UCSD-AML1 (cell line): ENCODE measurements at regions not wholly inside any gene's neighbourhood (a gene's known extent, or its start where the extent isn't known, plus 50 kb on each side); places are given as distances from the start of the nearest gene placed in this dataset.

Source experiments
- DNase-seq: peaks from one replicate; lab custom pipeline; 2025; ENCODE audit not compliant: unreplicated experiment; lab: John Stamatoyannopoulos, UW

DNA sequence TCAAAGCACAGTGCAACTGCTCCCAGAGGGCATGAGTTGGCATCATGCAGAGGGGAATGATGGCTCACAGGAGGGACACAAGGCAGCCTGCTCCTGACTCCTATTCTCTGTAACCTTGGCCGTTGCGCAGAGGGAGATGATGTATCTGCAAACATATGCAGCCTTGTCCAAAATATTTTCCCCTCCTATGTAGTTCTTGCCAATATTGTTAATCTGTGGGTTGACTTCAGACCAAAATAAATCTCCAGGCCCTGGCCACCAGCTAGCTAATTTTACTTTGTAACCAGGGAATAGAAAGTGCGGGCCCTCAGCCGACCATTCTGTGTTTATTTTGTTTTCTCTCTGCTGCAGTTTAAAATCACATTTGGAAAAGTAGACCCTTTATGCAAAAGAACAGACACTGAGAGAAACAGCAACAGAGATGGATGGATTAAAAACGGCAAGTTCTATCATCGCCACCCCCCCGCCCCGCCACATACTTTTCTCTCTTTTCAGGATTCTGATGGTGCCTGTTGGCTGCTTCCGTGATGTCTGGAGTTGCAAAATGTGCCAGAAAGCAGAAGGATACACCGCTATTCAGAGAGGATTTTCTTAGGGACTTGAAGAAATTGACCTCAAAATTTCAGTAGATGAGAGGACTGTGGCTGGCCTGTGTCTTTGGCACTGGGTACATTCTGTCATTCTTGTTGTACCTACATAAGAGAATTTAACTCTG lies 185.3 kb upstream of the BCOR start:
- DNase-seq, result no peak

DNA sequence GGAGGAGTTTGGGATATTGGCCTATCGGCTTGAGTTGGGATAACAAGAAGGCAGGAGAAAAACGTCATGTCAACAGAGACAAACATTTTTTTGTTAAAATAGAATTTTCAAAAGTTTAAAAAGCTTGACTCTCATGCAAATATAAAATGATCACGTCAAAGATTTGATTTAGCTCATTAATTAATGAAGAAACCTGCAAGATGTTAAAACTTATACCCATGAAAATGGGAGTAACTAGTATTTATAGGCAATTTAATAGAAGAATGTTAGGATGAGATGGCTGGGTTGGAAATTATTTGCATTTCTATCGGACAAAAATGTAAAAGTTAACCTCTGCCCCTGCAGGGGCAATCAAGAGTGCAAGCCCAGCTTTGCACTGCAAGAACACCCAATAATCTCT lies 184.6 kb upstream of the BCOR start:
- DNase-seq, result no peak

DNA sequence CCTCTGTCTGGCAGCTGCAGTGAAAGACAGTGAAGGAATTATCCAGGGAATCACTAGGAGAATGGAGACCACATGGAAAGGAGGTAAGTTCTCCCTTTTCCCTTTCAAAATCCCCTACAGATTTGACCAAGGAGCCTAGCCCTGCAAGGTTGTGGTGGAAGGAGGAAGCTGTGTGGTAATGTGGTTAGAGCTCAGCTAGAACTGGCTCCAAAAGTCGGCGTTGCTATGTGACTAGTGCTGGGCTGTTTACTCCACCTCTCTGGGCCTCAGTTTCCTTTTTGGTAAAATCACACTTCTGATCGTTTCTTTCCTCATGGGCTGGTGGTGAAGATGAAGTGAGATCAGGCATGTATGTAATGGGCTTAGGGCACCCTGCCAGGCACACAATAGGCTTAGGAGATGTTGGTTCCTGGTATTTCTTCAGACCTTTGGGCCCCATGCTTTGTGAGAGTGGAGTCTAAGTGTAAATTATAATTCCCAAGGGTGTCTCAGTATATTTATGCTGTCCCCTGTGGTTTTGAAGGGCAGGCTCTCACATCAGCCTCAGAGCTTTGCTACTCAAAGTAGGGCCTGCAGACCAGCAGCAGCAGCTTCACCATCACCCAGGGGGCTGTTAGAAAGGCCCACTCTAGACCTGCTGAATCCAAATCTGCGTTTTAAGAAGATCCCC lies 183.7 kb upstream of the BCOR start:
- DNase-seq, result no peak

DNA sequence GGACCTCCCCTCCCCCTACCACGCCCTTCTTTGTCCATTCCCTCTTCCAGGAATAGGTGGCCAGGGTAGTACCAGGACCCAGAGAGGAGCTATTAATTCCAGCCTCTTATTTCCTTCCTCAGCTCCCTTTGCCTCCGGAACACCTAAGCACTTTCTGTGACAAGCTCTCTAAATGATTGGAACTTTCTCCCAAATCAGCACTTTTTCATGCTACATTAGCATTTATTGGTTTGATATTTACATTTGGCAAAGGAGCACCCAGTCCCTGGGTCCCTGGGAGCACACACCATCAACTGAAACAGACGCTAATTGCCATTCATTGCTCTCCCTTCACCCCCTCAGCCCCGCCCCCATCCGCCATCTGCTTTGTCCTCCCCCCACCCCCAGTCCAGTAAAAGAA lies 182.0 kb upstream of the BCOR start:
- DNase-seq, result no peak

DNA sequence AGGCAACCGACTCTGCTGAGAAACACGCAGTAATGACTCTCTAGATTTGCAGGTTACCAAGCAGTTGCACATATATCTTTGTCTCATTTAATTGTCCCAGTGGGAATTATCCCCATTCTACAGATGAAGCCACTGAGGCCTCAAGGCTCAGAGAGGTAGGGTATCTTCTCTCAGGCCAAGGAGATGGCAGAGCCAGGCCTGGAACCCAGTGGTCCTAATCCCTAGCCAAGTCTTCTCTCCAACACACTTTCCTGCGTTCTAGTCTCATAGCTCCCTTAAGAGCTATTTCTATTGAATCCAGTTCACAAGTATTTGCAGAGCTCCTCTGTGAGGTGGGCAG lies 181.3 kb upstream of the BCOR start:
- DNase-seq, result no peak

DNA sequence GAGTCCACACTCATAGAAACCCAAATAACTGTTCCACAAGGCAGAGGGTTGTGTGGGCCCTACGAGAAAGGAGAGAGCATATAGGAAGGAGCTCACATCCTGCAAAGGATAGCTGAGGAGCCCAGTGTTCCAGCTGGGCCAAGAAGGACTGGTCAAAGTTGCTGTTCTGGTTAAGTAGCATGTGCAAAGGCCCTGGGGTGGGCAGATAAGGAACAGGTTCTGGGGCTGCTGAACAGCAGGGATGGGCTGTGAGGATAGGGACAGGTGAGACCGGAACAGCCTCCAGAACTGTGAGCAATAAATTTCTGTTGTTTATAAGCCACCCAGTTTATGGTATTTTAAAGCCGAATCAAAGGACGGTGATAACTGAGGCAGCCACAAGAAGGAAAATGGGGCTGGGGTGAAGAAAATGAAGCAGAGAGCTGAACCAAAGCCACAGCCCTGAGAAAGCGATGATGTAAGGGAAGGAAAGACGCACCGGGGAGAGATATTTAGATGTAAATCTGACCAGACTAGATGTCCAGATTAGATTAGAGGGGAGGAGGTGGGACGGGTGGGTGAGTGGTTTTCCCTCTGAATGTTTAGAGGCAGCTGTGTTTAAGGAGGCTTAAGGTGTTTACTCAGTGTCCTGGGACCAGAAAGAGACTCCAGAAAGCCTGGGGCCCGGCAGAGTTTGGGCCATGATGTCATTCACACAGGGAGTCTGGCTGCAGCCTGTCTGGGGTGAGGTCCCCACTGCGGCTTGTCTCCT lies 180.8 kb upstream of the BCOR start:
- no peak for DNase-seq

DNA sequence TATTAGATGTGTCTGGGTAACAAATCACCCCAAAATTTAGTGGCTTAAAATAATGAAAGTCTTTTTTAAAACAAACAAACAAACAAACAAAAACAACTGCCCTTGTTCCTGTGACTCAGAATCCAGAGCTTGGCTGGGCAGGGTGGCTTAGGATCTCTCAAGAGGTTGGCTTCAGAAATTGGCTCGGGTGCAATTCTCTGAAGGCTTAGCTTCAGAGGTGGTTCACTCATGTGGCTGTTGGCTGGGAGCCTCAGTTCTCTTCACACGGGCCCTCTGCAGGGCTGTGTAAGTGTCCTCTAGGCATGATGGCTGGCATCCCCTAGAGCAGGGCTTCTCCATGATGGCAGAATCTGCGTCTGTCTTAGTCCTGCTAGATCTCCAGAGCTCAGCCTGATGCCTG lies 179.9 kb upstream of the BCOR start:
- DNase-seq, result no peak

DNA sequence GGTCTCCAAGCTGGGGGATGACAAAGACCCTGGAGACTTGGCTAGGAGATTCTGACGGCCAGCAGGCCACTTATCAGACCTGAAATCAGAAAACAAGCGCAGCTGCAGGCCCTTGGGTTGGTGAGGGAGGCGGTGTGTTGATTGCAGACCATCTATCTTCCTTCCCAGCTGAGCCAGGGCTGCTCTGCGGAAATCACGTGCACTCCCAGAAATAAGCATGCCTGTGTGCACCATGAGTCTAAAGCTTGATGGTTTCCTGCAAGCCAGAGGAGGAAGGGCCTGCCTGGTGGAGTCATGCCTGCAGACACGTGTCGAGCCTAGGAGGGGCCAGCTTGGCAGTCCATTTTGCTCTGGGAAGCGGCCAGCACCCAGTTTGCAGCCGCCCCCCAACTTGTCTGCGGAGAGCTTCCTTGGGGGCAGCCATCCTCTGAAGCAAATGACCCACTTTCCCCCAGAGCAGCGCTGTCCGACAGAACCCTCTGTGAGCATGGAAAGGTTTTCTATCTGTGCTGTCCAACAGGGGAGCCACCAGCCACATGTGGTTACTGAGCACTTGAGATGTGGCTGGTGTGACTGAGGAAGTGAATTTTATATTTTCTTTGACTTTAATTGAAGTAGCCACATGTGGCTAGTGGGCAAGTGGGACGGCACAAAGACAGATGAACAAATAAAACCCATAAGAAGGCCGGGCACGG lies 175.7 kb upstream of the BCOR start:
- peak; percentile 75 for DNase-seq

DNA sequence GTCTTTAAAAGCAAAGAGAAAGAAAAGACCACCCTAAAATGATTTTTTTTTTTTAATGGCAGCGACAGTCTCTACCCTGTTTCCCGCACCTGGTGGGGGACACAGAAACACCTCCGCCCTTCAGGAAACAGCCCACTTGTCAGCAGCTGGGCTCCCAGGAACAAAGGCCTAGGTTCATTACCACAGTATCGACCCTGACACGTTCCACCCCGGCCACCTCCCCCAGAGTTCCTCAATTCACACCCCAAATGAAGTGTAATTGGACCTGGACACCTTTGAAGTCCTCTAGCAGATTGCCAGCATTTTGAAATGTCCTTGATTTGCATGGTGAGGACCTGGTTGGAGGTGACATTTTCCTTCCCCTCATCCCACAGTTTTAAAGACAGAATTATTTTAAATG lies 175.0 kb upstream of the BCOR start:
- no peak for DNase-seq

DNA sequence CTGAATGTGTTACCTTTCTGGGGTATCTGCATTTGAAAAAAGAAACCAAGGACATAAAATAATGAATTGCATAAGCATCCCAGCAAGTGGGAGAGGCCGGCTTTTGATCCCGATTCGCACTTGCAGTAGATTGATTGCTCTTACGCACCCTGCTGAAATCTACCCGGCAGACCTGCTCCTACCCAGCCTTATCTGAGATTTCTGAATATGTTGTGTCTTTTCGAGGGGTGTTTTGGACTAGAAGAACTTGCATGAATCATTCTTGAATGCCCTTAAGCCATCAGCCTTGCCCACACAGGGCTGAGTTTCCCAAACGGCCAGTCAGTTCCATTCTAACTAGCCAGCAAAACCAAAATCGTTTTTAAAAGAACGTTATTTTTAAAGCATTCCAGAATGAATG lies 174.4 kb upstream of the BCOR start:
- DNase-seq, result no peak

DNA sequence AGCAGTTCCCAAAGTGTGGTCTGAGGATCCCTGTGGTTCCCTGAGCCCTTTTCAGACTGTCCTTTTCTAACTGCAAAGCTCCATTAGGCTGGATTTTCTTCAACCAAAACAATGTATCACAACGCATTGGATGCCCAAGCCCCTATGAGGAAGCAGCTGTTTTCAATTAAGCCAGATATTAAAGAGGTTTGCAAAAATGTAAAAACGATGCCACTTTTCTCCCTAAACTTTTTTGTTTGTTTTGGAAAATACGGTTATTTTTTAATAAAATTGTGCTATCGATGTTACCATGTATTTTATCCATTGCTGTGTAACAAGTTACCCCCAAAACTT lies 170.4 kb upstream of the BCOR start:
- no peak for DNase-seq

DNA sequence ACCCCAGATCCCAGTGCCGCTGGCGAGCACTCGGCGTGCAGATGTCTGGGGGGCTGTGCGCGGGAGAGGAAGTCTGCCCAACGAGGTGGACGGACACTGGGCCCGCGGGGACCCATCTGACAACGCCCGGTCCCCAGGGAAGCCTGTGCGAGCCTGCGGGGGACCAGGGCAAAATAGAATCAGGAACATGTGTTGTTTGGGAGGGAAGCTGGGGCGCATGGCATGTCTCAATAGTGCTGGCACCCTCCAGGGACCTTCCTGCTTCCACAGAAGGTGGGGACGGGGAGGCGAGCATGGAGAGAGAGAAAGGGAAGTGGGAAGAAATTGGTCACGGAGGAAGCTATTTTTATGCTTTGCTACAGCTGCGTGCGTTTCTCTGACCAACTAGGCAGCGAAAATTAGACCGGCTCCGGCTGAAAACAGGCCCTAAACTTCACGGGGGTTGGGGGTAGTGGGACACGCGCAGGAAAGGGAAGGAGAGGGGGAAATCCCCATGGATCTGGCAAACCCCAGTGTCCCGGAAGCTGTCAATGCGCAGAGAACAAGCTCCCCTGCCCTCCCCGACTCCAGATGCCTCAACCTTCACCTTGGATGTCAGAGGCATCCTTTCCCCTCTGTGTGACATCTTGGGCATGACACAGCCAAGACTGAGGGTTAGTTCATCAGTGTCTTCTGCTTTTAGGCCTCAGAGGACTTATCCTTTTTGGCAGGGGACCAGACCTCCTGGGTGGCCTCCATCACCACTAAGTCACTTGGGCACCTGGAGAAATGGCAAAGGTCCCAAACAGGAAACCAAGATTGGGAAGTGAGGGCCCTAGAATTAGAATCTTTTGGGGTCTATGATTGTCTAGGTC lies 169.8 kb upstream of the BCOR start:
- peak; percentile 76 for DNase-seq

DNA sequence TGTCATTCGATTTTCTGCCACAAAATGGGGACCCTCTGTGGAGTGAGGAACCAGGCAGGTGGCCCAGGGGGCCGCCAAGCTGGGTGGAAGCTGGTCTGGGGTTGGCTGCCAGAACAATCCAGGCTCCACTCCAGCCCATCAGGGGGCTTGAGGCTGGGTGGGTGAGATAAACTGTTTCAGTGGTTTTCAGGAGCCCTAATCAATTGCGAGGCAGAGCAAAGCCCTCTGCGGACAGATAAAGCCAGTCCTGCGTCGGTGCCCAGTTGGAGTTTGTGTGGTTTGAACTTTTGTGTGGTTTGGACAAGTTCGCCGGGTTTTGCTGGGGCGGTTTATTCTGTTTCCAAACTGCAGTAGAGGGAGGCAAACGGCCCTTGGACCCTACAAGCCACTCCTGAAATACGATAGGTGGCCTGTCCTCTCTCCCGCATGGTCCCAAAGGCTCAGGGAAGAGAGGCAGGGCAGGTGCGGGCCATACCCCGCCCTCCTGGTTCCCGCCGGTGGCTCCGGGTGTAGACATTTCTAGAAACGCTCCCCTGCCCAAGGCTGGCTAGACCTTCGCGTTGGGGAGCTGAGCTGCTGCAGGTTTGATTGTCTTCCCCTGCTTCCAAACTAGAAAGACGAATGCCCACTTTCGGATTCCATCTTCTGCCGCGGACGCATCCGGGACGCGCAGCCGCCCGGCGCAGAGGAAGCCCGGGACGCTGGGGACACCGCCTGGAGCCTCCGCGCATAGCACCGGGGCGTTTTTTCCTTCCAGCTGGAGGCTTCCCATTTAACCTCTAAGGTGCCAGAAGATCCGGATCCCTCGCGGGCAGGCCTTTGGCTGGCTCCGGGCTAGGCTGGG lies 169.0 kb upstream of the BCOR start:
- DNase-seq, result peak; percentile 73

DNA sequence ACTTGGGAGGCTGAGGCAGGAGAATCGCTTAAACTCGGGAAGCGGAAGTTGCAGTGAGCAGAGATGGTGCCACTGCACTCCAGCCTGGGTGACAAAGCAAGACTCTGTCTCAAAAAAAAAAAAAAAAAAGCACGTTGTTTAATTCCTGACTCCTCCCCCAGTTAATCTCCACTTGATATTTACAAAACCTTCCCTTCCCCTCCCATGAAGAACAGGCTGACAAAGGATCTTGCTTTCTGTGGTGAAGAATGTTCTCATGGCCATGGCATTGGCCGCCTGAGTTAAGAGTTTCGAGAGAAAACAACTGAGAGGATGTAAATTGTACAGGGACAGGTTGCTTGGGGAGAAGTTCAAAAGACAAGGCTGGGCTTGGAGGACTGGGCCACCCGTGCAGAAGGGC lies 168.2 kb upstream of the BCOR start:
- DNase-seq, result no peak

DNA sequence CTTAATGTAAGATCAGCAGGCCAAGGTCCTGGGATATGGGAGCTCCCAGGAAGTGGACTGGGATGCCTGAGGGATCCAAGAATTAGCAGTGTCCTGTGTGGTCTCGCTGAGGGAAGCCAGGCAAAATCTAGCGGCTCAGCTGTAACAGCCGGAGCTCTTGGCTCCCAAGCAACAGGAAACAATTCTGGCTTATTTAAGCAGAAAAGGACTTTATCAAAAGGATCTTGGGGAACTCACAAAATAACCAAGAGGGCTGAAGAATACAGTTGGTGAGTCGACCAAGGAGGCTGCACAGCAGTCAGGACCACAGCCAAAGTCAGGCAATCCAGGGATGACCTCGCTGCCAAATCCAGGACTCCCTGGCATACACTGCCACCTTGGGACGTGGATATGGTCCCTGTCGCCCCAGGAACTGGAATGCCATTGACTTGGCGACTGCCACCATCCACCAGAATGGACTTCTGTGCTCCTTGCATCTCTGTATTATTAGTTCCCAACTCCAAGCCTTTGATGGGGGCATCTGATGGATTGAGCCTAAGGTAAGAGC lies 165.3 kb upstream of the BCOR start:
- no peak for DNase-seq

DNA sequence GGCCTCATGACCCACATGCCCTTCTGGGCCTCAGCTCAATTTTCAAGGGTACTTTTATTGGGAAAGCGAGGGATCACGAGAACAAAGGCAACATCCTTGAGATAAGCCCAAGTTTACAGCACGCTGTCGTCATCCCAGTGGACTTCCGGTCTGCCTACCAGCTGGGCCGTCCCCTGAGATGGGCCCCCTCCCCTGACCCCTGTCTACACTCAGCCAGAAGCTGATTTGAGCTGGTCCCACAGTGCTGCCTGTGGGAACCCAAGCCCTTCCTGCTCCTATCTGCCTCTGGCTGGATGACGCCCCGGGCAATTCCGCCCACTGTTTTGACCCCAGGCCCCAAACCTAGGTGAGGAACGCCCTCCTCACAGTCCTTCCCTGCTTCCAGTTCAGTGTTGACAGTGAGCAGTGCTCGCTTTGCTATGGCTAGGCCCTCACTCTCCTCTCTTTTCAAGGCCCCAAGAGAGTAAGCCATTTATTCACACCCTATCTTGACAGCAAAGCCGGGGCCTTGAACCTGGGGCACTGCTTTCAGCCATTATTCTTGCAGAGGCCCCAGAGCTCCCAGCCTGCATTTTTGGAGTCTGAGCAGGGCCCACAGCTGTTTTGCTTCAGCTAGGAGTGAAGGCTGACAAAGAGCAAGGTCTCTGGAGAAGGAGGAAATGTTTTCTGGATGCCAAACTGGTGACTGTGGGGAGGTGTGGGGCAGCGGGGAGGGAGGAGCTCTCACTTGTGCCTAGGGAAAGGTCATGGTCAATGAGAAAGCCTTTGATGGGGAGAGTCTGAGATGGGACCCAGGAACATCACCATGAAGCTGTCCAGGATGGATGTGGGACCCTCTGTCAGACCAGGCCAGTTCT lies 164.6 kb upstream of the BCOR start:
- no peak for DNase-seq

DNA sequence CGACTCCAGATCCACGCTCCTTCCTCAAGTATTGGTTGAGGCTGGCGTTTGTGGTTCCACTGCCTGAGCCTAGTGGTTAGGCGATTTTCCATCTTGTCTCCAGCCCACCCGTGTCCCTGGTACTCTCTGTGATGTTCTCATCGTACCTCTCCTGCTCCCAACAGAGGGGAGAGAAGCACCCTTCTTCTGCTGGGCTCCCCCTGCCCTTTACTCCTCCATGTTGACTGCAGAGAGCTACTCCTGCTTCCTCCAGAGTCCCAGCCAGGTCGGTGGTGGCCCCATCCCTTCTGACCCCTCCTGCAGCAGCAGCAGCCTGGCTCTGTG lies 164.0 kb upstream of the BCOR start:
- DNase-seq, result no peak

DNA sequence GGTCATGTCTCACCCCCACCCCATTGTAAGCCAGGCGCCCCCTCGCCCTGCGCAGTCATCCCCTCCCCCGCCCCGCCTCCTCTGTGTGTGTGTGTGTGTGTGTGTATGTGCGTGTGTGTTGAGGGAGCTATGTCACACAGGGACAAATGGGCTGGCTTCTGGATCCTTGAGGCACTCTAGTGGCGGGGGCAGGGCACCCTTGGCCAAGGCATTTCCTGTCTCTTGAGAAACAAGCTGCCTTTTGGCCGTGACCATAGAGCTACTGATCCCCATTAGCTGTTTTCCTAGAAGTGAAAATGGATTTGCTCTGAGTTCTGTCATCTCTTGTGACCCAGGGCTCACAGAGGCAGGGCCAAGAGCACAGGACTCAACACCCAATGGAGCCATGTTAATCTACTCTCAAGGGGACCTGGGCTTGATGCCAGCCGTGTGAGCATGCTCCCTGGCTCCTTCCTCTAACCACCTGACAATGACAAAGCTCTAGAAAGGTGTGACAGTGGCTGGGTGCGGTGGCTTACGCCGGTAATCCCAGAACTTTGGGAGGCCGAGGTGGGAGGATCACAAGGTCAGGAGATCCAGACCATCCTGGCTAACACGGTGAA lies 162.5 kb upstream of the BCOR start:
- peak; percentile 26 for DNase-seq

DNA sequence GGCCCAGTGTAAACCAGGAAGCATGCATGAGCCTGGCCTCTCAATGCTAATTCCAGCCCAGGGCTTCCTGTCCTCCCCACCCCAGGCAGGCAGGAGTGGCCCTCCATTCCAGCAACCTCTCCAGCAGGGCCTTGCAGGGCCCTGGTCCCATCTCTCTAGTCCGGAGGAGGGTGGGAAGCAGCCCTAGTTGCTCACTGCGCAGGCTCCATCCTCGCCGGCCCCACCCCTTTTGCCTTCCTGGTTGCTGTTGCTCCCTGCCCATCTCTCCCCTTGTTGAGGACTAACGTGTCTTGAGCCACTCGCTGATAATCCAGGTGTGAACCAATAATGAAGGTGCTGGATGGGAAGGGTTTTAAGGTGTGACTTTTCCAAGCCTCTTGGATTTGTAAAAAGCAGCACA lies 161.2 kb upstream of the BCOR start:
- DNase-seq, result no peak
